ENCODE measurements at regions not wholly inside any gene's neighbourhood (a gene's known extent, or its start where the extent isn't known, plus 50 kb on each side); places are given as distances from the start of the nearest gene placed in this dataset.

- Histone ChIP-seq H3K4me1 (replicated peaks in 1 of 4; ENCODE audit: control insufficient read depth in 3 of 4, insufficient read depth in 4 of 4, low read length in 3 of 4) (peaks cover under 1 to 19% (median 3%) of the 10 kb centered on the region in 4 experiments; a peak in 3 of 7 replicates), H3K4ac (replicated peaks; ENCODE audit: insufficient read length, low read depth, low read length) (no peak overlapping the region), H4K91ac (replicated peaks; ENCODE audit: insufficient read length, low read length) (no peak overlapping the region), H3K27ac (ENCODE audit: low read depth, low read length) (no peak overlapping the region), H2BK120ac (replicated peaks; ENCODE audit: low read depth, low read length) (no peak overlapping the region), H2BK12ac (ENCODE audit: low read depth, low read length) (peak overlapping the region; percentile 11; the same call in 1 of the 2 replicates), H3K9ac (replicated peaks in 1 of 4; ENCODE audit: extremely low read depth in 1 of 4, low read depth in 3 of 4, low read length in 3 of 4) (no peak overlapping the region), H4K20me1 (replicated peaks in 1 of 2; ENCODE audit: control insufficient read depth in 1 of 2, insufficient read depth in 2 of 2, low read length in 2 of 2) (no peaks in the 10 kb centered on the region), H3K23me2 (ENCODE audit: low read depth, low read length) (peaks cover 3% of the 10 kb centered on the region; the same call in 1 of the 2 replicates), H3K9me3 (ENCODE audit: insufficient read depth in 2 of 2, low read depth in 1 of 2, low read length in 1 of 2) (peaks cover 8 to 10% of the 10 kb centered on the region in 2 experiments; a peak in 3 of 4 replicates), H3K79me1 (ENCODE audit: low read depth, low read length) (no peaks in the 10 kb centered on the region), H2BK15ac (ENCODE audit: low read length) (no peak overlapping the region), H3K4me3 (ENCODE audit: extremely low read depth in 1 of 4, insufficient read depth in 2 of 4, low read depth in 3 of 4, low read length in 4 of 4) (no peak overlapping the region), H4K5ac (ENCODE audit: insufficient read length, low read depth, low read length) (no peak overlapping the region), H3K79me2 (ENCODE audit: control insufficient read depth in 1 of 2, insufficient read depth in 2 of 2, low read length in 2 of 2) (no peaks in the 10 kb centered on the region), H2AK5ac (ENCODE audit: low read depth, low read length) (peak overlapping the region; percentile 10; the same call in 1 of the 2 replicates), H4K8ac (ENCODE audit: extremely low read depth, insufficient read depth, low read length) (no peak overlapping the region), H3K56ac (replicated peaks; ENCODE audit: insufficient read length, low read depth, low read length) (no peak overlapping the region), H3K18ac (ENCODE audit: extremely low read depth, low read length) (no peak overlapping the region; the same call in 1 of the 2 replicates), H2BK20ac (ENCODE audit: low read length) (no peak overlapping the region), H3K36me3 (ENCODE audit: control insufficient read depth in 2 of 4, insufficient read depth in 4 of 4, low read length in 3 of 4) (no peaks in the 10 kb centered on the region), H3K4me2 (ENCODE audit: insufficient read depth in 1 of 2, low read depth in 2 of 2, low read length in 2 of 2) (no peak overlapping the region; a peak in 1 of 4 replicates), H3K23ac (ENCODE audit: insufficient read length) (no peak overlapping the region), H2BK5ac (ENCODE audit: low read depth, low read length) (no peak overlapping the region), H2AFZ (ENCODE audit: low read length) (no peak overlapping the region), H3K14ac (ENCODE audit: insufficient read length) (no peak overlapping the region), H3K27me3 (replicated peaks in 1 of 4; ENCODE audit: control insufficient read depth in 3 of 4, extremely low read depth in 1 of 4, insufficient read depth in 3 of 4, low read length in 3 of 4) (no peaks in the 10 kb centered on the region)
- 100% methylated on average over 1 of the region's 1 CpG; no CpG with 5 or more reads in 1 of the 2 experiments for WGBS, 2 experiments (ENCODE audit: extremely low coverage in 1 of 2, insufficient coverage in 1 of 2, insufficient read length in 1 of 2, insufficient replicate concordance in 2 of 2, low coverage in 1 of 2, low lambda C conversion rate in 2 of 2, missing lambda C conversion rate in 1 of 2)
- DNase-seq (ENCODE audit: low read depth in 1 of 2, low spot score in 2 of 2) (no peak), FAIRE-seq (no peak)
- ChIA-PET CTCF (ENCODE audit: partially characterized antibody) (interaction anchor here (0.6 to 2.3 kb wide), 7 partner anchors 12 to 1082 kb away, joined by 3 to 8 read pairs (median 3); no protein-coding TSS in a partner anchor), POLR2A (ENCODE audit: partially characterized antibody) (interaction anchor here (0.5 to 1.2 kb wide), 3 partner anchors 64 to 113 kb away, joined by 3 read pairs; no protein-coding TSS in a partner anchor)
- TF ChIP-seq KDM5A (IDR thresholded peaks at IDR 0.05; ENCODE audit: low read length), result no peak
Observed at GRCh38 chr11:10913075-10913474, 55.2 kb upstream of the ZBED5 start.

Data from H1 (cell line).